Right lobe of liver (tissue), 4 donors: ENCODE measurements at regions not wholly inside any gene's neighbourhood (a gene's known extent, or its start where the extent isn't known, plus 50 kb on each side); places are given as distances from the start of the nearest gene placed in this dataset.

ENCODE experiments used
- CTCF ChIP-seq, 4 donors: fragments of 200-600 bp in 3 of 4; fragments of 450-650 bp in 1 of 4; IDR thresholded peaks; one replicate each; pipeline versions ENCODE4 v1.5.1 to v1.8.0; 2016 to 2022; ENCODE audit warnings: antibody characterized with exemption in 4 of 4, mild to moderate bottlenecking in 2 of 4
- POLR2A ChIP-seq: fragments of 450-650 bp; IDR thresholded peaks from one replicate; pipeline ENCODE4 v1.6.1; 2017; ENCODE audit warnings: antibody characterized with exemption, mild to moderate bottlenecking
- donor health status: DM: no; HTN: no; CAD: no.
- donor health status: DM: no; HTN: no; CAD: no.
- donor health status: DM: no; HTN: yes; CAD: no.

DNA sequence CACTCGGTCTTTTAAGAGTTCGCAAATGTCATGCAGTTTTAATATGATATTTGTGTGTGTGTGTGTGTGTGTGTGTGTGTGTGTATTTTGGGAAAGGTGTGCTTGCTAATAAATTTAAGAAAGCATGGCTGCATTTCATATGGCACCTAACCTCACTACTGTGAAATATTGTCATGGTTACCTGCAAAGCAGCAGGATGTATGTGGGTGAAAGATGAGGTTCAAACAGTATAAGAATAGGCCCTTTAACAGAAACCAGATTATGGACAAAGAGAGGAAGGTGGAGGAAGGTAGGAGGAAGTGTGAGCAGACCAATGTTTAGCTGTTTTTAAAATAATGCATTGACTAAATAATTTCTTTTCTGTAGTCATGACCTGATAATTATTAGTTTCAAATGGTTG is 73.5 kb upstream of the CACNA2D1 start:
- TF ChIP-seq CTCF (IDR thresholded peaks at IDR 0.05) = no peak
- TF ChIP-seq POLR2A = no peak
